DMS53 treated with DMSO at 0.1 percent for 48 hours (cell line): ENCODE measurements at regions not wholly inside any gene's neighbourhood (a gene's known extent, or its start where the extent isn't known, plus 50 kb on each side); places are given as distances from the start of the nearest gene placed in this dataset.

Source experiments
- DNase-seq: peaks from one replicate; lab custom pipeline; 2025; ENCODE audit not compliant: unreplicated experiment; lab: John Stamatoyannopoulos, UW

- no peak for DNase-seq
Measured at GRCh38 chr1:198472997-198473396, 67.5 kb downstream of the ATP6V1G3 start.

- no peak for DNase-seq
Measured at GRCh38 chr1:198472119-198472518, 68.4 kb downstream of the ATP6V1G3 start.

GRCh38 chr1:198467907-198468306 lies 72.6 kb downstream of the ATP6V1G3 start:
- no peak for DNase-seq

GRCh38 chr1:198467342-198467741 lies 73.1 kb downstream of the ATP6V1G3 start:
- DNase-seq, result no peak

- peak; percentile 77 for DNase-seq
Measured at GRCh38 chr1:198465201-198466144, 75.0 kb downstream of the ATP6V1G3 start.

- DNase-seq, result no peak
Measured at GRCh38 chr1:198463709-198464108, 76.8 kb downstream of the ATP6V1G3 start.

GRCh38 chr1:198462365-198463019 lies 78.0 kb downstream of the ATP6V1G3 start:
- DNase-seq, result no peak

GRCh38 chr1:198455966-198456365 lies 84.5 kb downstream of the ATP6V1G3 start:
- no peak for DNase-seq

- no peak for DNase-seq
Measured at GRCh38 chr1:198449727-198450433, 90.6 kb downstream of the ATP6V1G3 start.

- DNase-seq, result no peak
Measured at GRCh38 chr1:198449261-198449660, 91.2 kb downstream of the ATP6V1G3 start.

GRCh38 chr1:198447468-198447867 lies 93.0 kb downstream of the ATP6V1G3 start:
- DNase-seq, result no peak

- no peak for DNase-seq
Measured at GRCh38 chr1:198445872-198446271, 94.6 kb downstream of the ATP6V1G3 start.

- no peak for DNase-seq
Measured at GRCh38 chr1:198444792-198445191, 95.7 kb downstream of the ATP6V1G3 start.

- DNase-seq, result peak; percentile 90
Measured at GRCh38 chr1:198443365-198444233, 96.9 kb downstream of the ATP6V1G3 start.

GRCh38 chr1:198440842-198441241 lies 99.6 kb downstream of the ATP6V1G3 start:
- no peak for DNase-seq

GRCh38 chr1:198437332-198437731 lies 103.1 kb downstream of the ATP6V1G3 start:
- DNase-seq, result no peak

GRCh38 chr1:198436276-198436675 lies 104.2 kb downstream of the ATP6V1G3 start:
- DNase-seq, result no peak

- DNase-seq, result no peak
Measured at GRCh38 chr1:198435056-198435455, 105.4 kb downstream of the ATP6V1G3 start.

- DNase-seq, result no peak
Measured at GRCh38 chr1:198424441-198424840, 116.0 kb downstream of the ATP6V1G3 start.

- no peak for DNase-seq
Measured at GRCh38 chr1:198423673-198424072, 116.8 kb downstream of the ATP6V1G3 start.

GRCh38 chr1:198417039-198417438 lies 123.4 kb downstream of the ATP6V1G3 start:
- no peak for DNase-seq
